GM12874 (cell line): ENCODE measurements at regions not wholly inside any gene's neighbourhood (a gene's known extent, or its start where the extent isn't known, plus 50 kb on each side); places are given as distances from the start of the nearest gene placed in this dataset.

Experiments used
- CTCF ChIP-seq: IDR thresholded peaks from 2 replicates; pipeline ENCODE4 v1.5.1; 2011; ENCODE audit warnings: low read depth, mild to moderate bottlenecking, control low read depth, low read length, moderate library complexity; ENCODE audit not compliant: insufficient read depth

- TF ChIP-seq CTCF = no peak
Observed at GRCh38 chr5:58024151-58024550, 435.7 kb downstream of the PLK2 start.

- TF ChIP-seq CTCF = no peak
Observed at GRCh38 chr5:58022055-58022454, 437.8 kb downstream of the PLK2 start.

GRCh38 chr5:58021466-58021865 is 438.4 kb downstream of the PLK2 start:
- no peak for TF ChIP-seq CTCF

GRCh38 chr5:58019614-58020013 is 440.3 kb downstream of the PLK2 start:
- TF ChIP-seq CTCF = no peak

GRCh38 chr5:58018016-58018415 is 441.9 kb downstream of the PLK2 start:
- TF ChIP-seq CTCF = no peak

- no peak for TF ChIP-seq CTCF
Observed at GRCh38 chr5:58016877-58017276, 443.0 kb downstream of the PLK2 start.

GRCh38 chr5:58016358-58016757 is 443.5 kb downstream of the PLK2 start:
- no peak for TF ChIP-seq CTCF

- TF ChIP-seq CTCF = no peak
Observed at GRCh38 chr5:58015175-58015574, 444.7 kb downstream of the PLK2 start.
